Ovary (tissue), 7 donors: ENCODE measurements at regions not wholly inside any gene's neighbourhood (a gene's known extent, or its start where the extent isn't known, plus 50 kb on each side); places are given as distances from the start of the nearest gene placed in this dataset.

Experiments used
- DNase-seq, 5 donors: peaks; one replicate each; pipeline ENCODE4 v3.0.0-alpha.2; 2019 to 2020
- H3K27ac ChIP-seq, 2 donors: fragments of 200-600 bp; one replicate each; pipeline versions ENCODE4 v1.5.1 to v1.8.0; 2019 to 2022
- H3K27me3 ChIP-seq: fragments of 200-600 bp; one replicate; pipeline ENCODE4 v1.8.0; 2022
- H3K36me3 ChIP-seq: fragments of 200-600 bp; sonication (generic); one replicate; pipeline ENCODE4 v1.5.1; 2019
- H3K4me1 ChIP-seq: one replicate; pipeline ENCODE4 v1.8.1; 2013; ENCODE audit warnings: mild to moderate bottlenecking, moderate library complexity; ENCODE audit not compliant: insufficient read depth
- H3K4me3 ChIP-seq: fragments of 200-600 bp; sonication (generic); one replicate; pipeline ENCODE4 v1.5.1; 2017
- H3K9me3 ChIP-seq, 2 donors: fragments of 200-600 bp in 1 of 2; sonication (generic) in 1 of 2; one replicate each; pipeline versions ENCODE4 v1.5.1 to v1.8.1; 2013 to 2019; ENCODE audit warnings: mild to moderate bottlenecking in 1 of 2, moderate library complexity in 1 of 2
- EP300 ChIP-seq: sonication (generic); formaldehyde crosslinking; IDR thresholded peaks from one replicate; pipeline ENCODE4 v1.6.1; 2017; ENCODE audit warnings: antibody characterized with exemption
- POLR2A ChIP-seq: fragments of 450-650 bp; IDR thresholded peaks from one replicate; pipeline ENCODE4 v1.6.1; 2017; ENCODE audit warnings: antibody characterized with exemption, mild to moderate bottlenecking, moderate library complexity
- WGBS, 3 donors: extraction: QIAGEN DNeasy Blood & Tissue Kit in 1 of 3; methylation state at CpG; one replicate each; pipeline versions ENCODE4 v1.1.5 to v1.1.7; 2013 to 2017; 5-methylcytosine and 5-hydroxymethylcytosine counted together
- intact Hi-C, 4 donors: fragments of 100-400 bp; cut with DNase I; formaldehyde crosslinking; loops; one replicate each; pipeline versions ENCODE4 v1.11.0 to v1.15.1; 2022 to 2023
- TF ChIP-seq, protein P1 (sequence below), 3 donors: fragments of 450-650 bp in 2 of 3; fragments of 200-600 bp in 1 of 3; IDR thresholded peaks; one replicate each; pipeline versions ENCODE4 v1.5.1 to v1.8.0; 2016 to 2022; ENCODE audit warnings: antibody characterized with exemption in 3 of 3, mild to moderate bottlenecking in 1 of 3
- donor health status: DM: no; HTN: no; CAD: no; lungs with moderate emphysema.
- donor health status: DM: no; HTN: no; CAD: no.
- donor health status: Bipolar disorder and iron deficiency.
- donor health status: DM: no; HTN: no; CAD: no.
- donor health status: DM: yes; HTN: yes; CAD: no.

DNA sequence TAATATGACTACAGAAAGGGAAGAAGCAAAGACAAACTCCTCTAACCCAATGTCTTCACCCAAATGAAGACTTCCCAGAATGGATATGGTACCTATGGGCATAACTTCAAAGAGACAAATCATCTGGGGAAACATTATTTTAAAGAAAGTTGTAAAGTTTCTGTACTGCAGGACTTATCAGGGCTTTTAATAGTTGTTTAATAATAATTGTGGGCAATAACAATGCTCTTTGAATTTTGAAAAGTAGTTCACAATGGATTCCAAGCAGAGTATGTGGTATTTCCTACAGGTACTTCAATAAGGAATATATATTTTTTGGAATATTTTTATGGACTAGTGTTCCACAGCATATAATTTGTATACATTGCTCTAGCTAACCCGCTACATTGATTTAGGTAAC is 503.1 kb downstream of the MCTP2 start:
- Histone ChIP-seq H3K4me3 (no peak overlapping the region), H3K9me3 (no peaks in the 10 kb centered on the region), H3K27me3 (no peaks in the 10 kb centered on the region), H3K27ac (no peak overlapping the region), H3K36me3 (no peaks in the 10 kb centered on the region), H3K4me1 (no peaks in the 10 kb centered on the region)
- DNase-seq: no peak
- WGBS, 3 donors: 96 to 98% (median 98%) methylated on average over 1 of the region's 1 CpG
- intact Hi-C loops: no loop called here
- TF ChIP-seq POLR2A (no peak), EP300 (no peak)
- TF ChIP-seq, protein P1, sequence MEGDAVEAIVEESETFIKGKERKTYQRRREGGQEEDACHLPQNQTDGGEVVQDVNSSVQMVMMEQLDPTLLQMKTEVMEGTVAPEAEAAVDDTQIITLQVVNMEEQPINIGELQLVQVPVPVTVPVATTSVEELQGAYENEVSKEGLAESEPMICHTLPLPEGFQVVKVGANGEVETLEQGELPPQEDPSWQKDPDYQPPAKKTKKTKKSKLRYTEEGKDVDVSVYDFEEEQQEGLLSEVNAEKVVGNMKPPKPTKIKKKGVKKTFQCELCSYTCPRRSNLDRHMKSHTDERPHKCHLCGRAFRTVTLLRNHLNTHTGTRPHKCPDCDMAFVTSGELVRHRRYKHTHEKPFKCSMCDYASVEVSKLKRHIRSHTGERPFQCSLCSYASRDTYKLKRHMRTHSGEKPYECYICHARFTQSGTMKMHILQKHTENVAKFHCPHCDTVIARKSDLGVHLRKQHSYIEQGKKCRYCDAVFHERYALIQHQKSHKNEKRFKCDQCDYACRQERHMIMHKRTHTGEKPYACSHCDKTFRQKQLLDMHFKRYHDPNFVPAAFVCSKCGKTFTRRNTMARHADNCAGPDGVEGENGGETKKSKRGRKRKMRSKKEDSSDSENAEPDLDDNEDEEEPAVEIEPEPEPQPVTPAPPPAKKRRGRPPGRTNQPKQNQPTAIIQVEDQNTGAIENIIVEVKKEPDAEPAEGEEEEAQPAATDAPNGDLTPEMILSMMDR (IDR thresholded peaks at IDR 0.05): no peak

- intact Hi-C loops: no loop called here
- Histone ChIP-seq H3K36me3 (no peaks in the 10 kb centered on the region), H3K27me3 (no peaks in the 10 kb centered on the region), H3K27ac (no peak overlapping the region), H3K9me3 (no peaks in the 10 kb centered on the region), H3K4me3 (no peak overlapping the region), H3K4me1 (no peaks in the 10 kb centered on the region)
- no peak for DNase-seq
- no peak for TF ChIP-seq POLR2A
- TF ChIP-seq, protein P1 (IDR thresholded peaks at IDR 0.05): no peak
- TF ChIP-seq EP300: no peak
Observed at GRCh38 chr15:94736236-94736635, 504.9 kb downstream of the MCTP2 start.

DNA sequence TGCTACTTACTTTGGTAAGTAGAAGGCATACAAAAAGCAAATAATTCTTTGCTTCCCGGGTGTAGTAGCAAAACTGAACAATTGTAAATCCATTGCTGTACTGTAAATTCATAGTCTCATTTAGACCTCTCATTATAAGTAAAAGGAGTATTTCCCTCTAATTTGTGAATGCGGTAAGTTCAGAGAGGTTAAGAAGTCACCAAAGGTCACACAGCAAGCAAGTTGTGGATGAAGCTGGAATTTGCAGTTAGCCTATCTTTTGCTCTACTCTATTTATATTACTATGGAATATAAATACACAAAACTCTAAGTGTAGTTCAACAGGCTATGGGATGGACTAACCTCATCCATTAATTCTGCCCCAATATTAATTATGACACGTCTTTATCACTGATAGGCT is 508.3 kb downstream of the MCTP2 start:
- Histone ChIP-seq H3K27ac (no peak overlapping the region), H3K4me3 (no peak overlapping the region), H3K27me3 (no peaks in the 10 kb centered on the region), H3K4me1 (no peaks in the 10 kb centered on the region), H3K9me3 (no peaks in the 10 kb centered on the region), H3K36me3 (no peaks in the 10 kb centered on the region)
- WGBS, 3 donors: 72 to 82% (median 81%) methylated on average over 3 of the region's 3 CpGs
- TF ChIP-seq, protein P1 (IDR thresholded peaks at IDR 0.05): no peak
- TF ChIP-seq EP300 (no peak), POLR2A (no peak)
- no peak for DNase-seq
- intact Hi-C loops: no loop called here

GRCh38 chr15:94740469-94740868 is 509.1 kb downstream of the MCTP2 start:
- no peak overlapping the region for H3K27ac ChIP-seq
- no peak overlapping the region for H3K4me3 ChIP-seq
- intact Hi-C loops: no loop called here
- H3K4me1 ChIP-seq: no peaks in the 10 kb centered on the region
- TF ChIP-seq, protein P1 (IDR thresholded peaks at IDR 0.05): no peak
- no peak for TF ChIP-seq EP300
- TF ChIP-seq POLR2A: no peak
- 42 to 90% (median 57%) methylated on average over 2 of the region's 2 CpGs for WGBS, 3 donors
- no peaks in the 10 kb centered on the region for H3K9me3 ChIP-seq
- H3K27me3 ChIP-seq: no peaks in the 10 kb centered on the region
- DNase-seq: no peak
- H3K36me3 ChIP-seq: no peaks in the 10 kb centered on the region

- WGBS, 3 donors: 35 to 44% (median 42%) methylated on average over 11 of the region's 11 CpGs
- Histone ChIP-seq H3K36me3 (no peaks in the 10 kb centered on the region), H3K4me3 (no peak overlapping the region), H3K27ac (no peak overlapping the region), H3K27me3 (no peaks in the 10 kb centered on the region), H3K9me3 (no peaks in the 10 kb centered on the region), H3K4me1 (no peaks in the 10 kb centered on the region)
- intact Hi-C loops: no loop called here
- no peak for TF ChIP-seq EP300
- TF ChIP-seq, protein P1 (IDR thresholded peaks at IDR 0.05): no peak
- TF ChIP-seq POLR2A: no peak
- no peak for DNase-seq
Observed at GRCh38 chr15:94743668-94744067, 512.3 kb downstream of the MCTP2 start.
